ENCODE measurements at regions not wholly inside any gene's neighbourhood (a gene's known extent, or its start where the extent isn't known, plus 50 kb on each side); places are given as distances from the start of the nearest gene placed in this dataset.

GRCh38 chr5:125750147-125750860 lies 672.9 kb upstream of the GRAMD2B start (continued):
- TF ChIP-seq ZBED4 (CRISPR knock-in tag; IDR thresholded peaks at IDR 0.05; ENCODE audit: borderline replicate concordance): no peak

- Histone ChIP-seq H3K9me3 (ENCODE audit: low read length) (no peaks in the 10 kb centered on the region), H3K4me2 (ENCODE audit: low read depth, low read length) (no peak overlapping the region), H3K4me1 (ENCODE audit: insufficient read depth, low read length) (no peaks in the 10 kb centered on the region), H4K20me1 (ENCODE audit: insufficient read depth, low read length) (no peaks in the 10 kb centered on the region), H3K36me3 (replicated peaks in 1 of 2; ENCODE audit: control insufficient read depth in 1 of 2, insufficient read depth in 2 of 2, low read length in 2 of 2) (no peaks in the 10 kb centered on the region), H3K79me2 (ENCODE audit: insufficient read depth, low read length) (no peaks in the 10 kb centered on the region), H3K27ac (ENCODE audit: extremely low read length, insufficient read depth, low read length) (no peak overlapping the region), H3K27me3 (ENCODE audit: control insufficient read depth in 1 of 2, insufficient read depth in 2 of 2, low read length in 2 of 2) (no peaks in the 10 kb centered on the region), H3K9ac (ENCODE audit: insufficient read depth, low read depth, low read length) (no peak overlapping the region), H3K4me3 (replicated peaks in 1 of 3; ENCODE audit: insufficient read depth in 1 of 3, low read depth in 2 of 3, low read length in 3 of 3) (no peak overlapping the region), H2AFZ (ENCODE audit: low read length) (no peak overlapping the region)
- CTCF ChIA-PET (ENCODE audit: low intra/inter-chr PET ratio, low total read pairs): no interaction called here
- DNase-seq (ENCODE audit: low spot score) (no peak), FAIRE-seq (no peak), ATAC-seq (no peak)
- no TSS peak for BruUV-seq (replicated peaks)
- in situ Hi-C loops (cut with HindIII; ENCODE audit: extremely low pct_ligation_motif_present, low pct_unique_long_range_greater_than_20kb) (no loop called here), intact Hi-C loops (cut with micrococcal nuclease; ENCODE audit: unreplicated experiment) (no loop called here)
- POLR2A ChIA-PET: no interaction called here
- TF ChIP-seq ZNF790 (CRISPR knock-in tag; IDR thresholded peaks at IDR 0.05; ENCODE audit: borderline replicate concordance) (no peak), ZNF678 (CRISPR knock-in tag; IDR thresholded peaks at IDR 0.05) (no peak), THAP8 (CRISPR knock-in tag; IDR thresholded peaks at IDR 0.05; ENCODE audit: borderline replicate concordance) (no peak), TOPORS (CRISPR knock-in tag; IDR thresholded peaks at IDR 0.05) (no peak)
These were observed 672.4 kb upstream of the GRAMD2B start for GRCh38 chr5:125750861-125751186.

Measured in HepG2 (cell line).